SU-DHL-6 (cell line): ENCODE measurements at regions not wholly inside any gene's neighbourhood (a gene's known extent, or its start where the extent isn't known, plus 50 kb on each side); places are given as distances from the start of the nearest gene placed in this dataset.

Experiments used
- CTCF ChIP-seq: fragments of 200-600 bp; sonication (generic); IDR thresholded peaks from one replicate; pipeline ENCODE4 v1.5.1; 2017; ENCODE audit warnings: antibody characterized with exemption, mild to moderate bottlenecking, low read length, moderate library complexity; ENCODE audit not compliant: insufficient read depth, poor library complexity, severe bottlenecking
- EZH2phosphoT487 ChIP-seq: fragments of 200-600 bp; sonication (generic), shearing (Covaris generic); conservative IDR thresholded peaks from 2 replicates; pipeline ENCODE4 v1.6.1; 2018; ENCODE audit warnings: mild to moderate bottlenecking, antibody characterized with exemption, low read length, moderate library complexity, mixed read lengths

- TF ChIP-seq CTCF (no peak), EZH2phosphoT487 (no peak)
Observed at GRCh38 chr1:194602184-194602583, 1415.8 kb upstream of the B3GALT2 start.
